Activated gamma-delta T cell treated with anti-CD3 and anti-CD28 coated beads, Interleukin-2, amount 50 U/mL, for 16 hours (primary cell): ENCODE measurements at regions not wholly inside any gene's neighbourhood (a gene's known extent, or its start where the extent isn't known, plus 50 kb on each side); places are given as distances from the start of the nearest gene placed in this dataset.

ENCODE experiments used
- DNase-seq: peaks from one replicate; pipeline ENCODE4 v3.0.0-alpha.2; 2020; ENCODE audit warnings: low read depth

- DNase-seq = no peak
Observed at GRCh38 chr5:73311291-73312110, 137.1 kb downstream of the FOXD1 start.

- DNase-seq = no peak
Observed at GRCh38 chr5:73307645-73308355, 134.8 kb downstream of the TMEM174 start.

GRCh38 chr5:73306741-73307275, 133.8 kb downstream of the TMEM174 start:
- DNase-seq = no peak

- DNase-seq = no peak
Observed at GRCh38 chr5:73306078-73306719, 133.2 kb downstream of the TMEM174 start.

- no peak for DNase-seq
Observed at GRCh38 chr5:73305386-73305785, 132.4 kb downstream of the TMEM174 start.

- no peak for DNase-seq
Observed at GRCh38 chr5:73304381-73304780, 131.4 kb downstream of the TMEM174 start.

GRCh38 chr5:73303148-73304079, 130.4 kb downstream of the TMEM174 start:
- DNase-seq = no peak

GRCh38 chr5:73302797-73303147, 129.8 kb downstream of the TMEM174 start:
- no peak for DNase-seq

- no peak for DNase-seq
Observed at GRCh38 chr5:73301208-73301901, 128.4 kb downstream of the TMEM174 start.

GRCh38 chr5:73300337-73301207, 127.6 kb downstream of the TMEM174 start:
- DNase-seq = no peak

- DNase-seq = no peak
Observed at GRCh38 chr5:73299665-73300336, 126.8 kb downstream of the TMEM174 start.

- no peak for DNase-seq
Observed at GRCh38 chr5:73298772-73299630, 126.0 kb downstream of the TMEM174 start.

- DNase-seq = no peak
Observed at GRCh38 chr5:73298251-73298771, 125.3 kb downstream of the TMEM174 start.

GRCh38 chr5:73297430-73297829, 124.4 kb downstream of the TMEM174 start:
- DNase-seq = no peak

GRCh38 chr5:73296772-73297171, 123.8 kb downstream of the TMEM174 start:
- DNase-seq = no peak

GRCh38 chr5:73295921-73296320, 122.9 kb downstream of the TMEM174 start:
- no peak for DNase-seq

GRCh38 chr5:73295447-73295846, 122.5 kb downstream of the TMEM174 start:
- no peak for DNase-seq

GRCh38 chr5:73292816-73293459, 119.9 kb downstream of the TMEM174 start:
- DNase-seq = no peak
